ENCODE measurements at regions not wholly inside any gene's neighbourhood (a gene's known extent, or its start where the extent isn't known, plus 50 kb on each side); places are given as distances from the start of the nearest gene placed in this dataset.

GRCh38 chr1:13965770-13966398 lies 265.9 kb downstream of the PRDM2 start:
- no peak for DNase-seq (ENCODE audit: low read depth in 1 of 2, low spot score in 1 of 2)

DNA sequence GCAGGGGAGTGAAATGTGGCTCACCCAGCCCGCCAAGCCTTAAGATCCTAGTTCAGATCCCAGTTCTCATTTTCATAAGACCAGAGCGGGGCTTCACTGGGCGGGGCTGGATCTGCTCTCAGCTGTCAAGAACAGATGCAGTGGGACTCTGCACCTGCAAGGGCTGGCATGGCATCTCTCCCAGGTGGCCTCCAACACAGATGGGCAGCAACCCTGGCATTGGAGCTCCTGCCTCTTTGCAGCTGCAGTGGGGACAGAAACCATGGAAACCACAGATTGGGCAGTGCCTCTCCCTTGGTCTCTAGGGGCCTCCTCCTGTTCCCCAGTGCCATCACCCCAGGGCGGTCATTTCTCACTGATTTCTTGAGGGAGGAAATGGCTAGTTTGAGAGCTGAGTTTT lies 267.7 kb downstream of the PRDM2 start:
- DNase-seq (ENCODE audit: low read depth in 1 of 2, low spot score in 1 of 2): no peak

DNA sequence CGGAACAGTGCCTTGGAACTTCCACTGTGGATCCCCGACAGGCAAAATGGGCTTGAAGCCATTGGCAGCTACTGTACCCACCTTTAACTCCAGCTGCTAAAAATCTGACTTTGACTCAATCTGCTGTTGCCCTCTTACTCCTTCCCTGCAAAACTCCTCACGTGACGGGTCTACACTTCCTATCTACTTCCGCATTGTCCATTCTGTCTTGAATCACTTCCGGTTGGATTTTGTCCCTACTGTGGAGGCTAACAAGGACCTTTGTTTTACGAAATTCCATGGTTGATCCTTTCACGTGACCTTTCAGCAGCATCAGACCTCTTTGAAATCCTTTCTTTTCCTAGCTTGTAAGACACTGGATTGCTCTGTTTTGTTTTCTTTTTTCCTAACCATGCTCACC lies 268.4 kb downstream of the PRDM2 start:
- no peak for DNase-seq (ENCODE audit: low read depth in 1 of 2, low spot score in 1 of 2)

DNA sequence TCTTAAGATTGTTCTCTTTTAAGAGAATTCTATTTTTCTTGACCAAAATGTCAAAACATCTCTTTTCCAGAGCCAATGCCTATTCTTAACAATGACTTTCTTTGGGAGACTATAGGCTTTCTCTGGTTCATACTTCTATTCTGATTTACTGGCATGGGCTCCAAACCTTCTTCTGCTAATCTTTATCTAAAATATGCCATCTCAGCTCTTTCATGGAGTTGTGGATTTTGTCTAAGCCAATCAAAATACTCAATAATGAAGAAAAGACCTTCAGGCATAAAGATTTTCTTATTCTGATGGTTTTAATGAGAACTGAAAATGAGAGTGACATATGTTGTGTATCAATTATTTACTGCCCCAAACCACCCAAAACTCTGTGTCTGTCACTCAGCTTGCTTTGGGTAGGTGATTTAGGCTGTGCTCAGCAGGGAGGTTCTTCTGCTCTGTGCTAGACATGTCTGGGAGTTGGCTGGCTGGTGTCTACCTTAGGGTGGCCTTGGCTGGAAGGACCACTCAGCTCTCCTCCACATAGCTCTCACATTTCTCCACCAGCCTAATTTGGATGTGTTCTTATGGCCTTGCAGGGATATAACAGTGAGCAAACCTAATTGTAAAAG lies 270.8 kb downstream of the PRDM2 start:
- DNase-seq (ENCODE audit: low read depth in 1 of 2, low spot score in 1 of 2): no peak

DNA sequence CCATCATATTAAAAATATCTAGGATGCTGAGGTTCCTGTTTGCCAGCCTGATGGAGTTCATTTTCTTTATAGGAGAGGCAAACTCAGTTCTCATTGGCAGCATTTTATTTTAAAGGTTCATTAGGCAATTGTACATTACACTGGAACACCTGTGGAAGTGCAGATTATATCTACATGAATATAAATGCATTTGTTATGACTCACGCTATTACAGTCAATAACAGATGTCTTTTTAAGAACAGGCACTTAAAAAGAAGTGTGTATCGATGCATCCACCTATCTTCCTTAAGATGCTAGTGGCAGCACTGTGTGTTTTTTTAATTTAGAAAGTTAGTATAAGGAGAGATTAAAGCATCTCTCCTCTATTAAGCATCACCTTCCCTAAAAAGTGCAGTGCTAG lies 276.5 kb downstream of the PRDM2 start:
- DNase-seq (ENCODE audit: low read depth in 1 of 2, low spot score in 1 of 2): no peak

GRCh38 chr1:13981142-13981541 lies 281.2 kb downstream of the PRDM2 start:
- DNase-seq (ENCODE audit: low read depth in 1 of 2, low spot score in 1 of 2): no peak

DNA sequence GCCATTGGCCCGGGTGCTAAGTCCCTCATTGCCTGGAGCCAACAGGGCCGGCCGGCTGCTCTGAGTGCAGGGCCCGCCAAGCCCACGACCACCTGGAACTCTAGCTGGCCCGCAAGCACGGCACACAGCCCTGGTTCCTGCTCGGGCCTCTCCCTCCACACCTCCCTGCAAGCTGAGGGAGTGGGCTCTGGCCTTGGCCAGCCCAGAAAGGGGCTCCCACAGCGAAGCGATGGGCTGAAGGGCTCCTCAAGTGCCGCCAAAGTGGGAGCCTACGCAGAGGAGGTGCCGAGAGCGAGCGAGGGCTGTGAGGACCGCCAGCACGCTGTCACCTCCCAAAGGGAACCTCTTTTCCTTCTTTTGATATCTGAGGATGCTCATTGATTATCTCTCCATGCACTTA lies 283.4 kb downstream of the PRDM2 start:
- no peak for DNase-seq (ENCODE audit: low read depth in 1 of 2, low spot score in 1 of 2)

- DNase-seq (ENCODE audit: low read depth in 1 of 2, low spot score in 1 of 2): no peak
Measured at GRCh38 chr1:13990939-13991338, 291.0 kb downstream of the PRDM2 start.

- no peak for DNase-seq (ENCODE audit: low read depth in 1 of 2, low spot score in 1 of 2)
Measured at GRCh38 chr1:13992489-13993285, 292.7 kb downstream of the PRDM2 start.

GRCh38 chr1:13994386-13994785 lies 294.4 kb downstream of the PRDM2 start:
- no peak for DNase-seq (ENCODE audit: low read depth in 1 of 2, low spot score in 1 of 2)

GRCh38 chr1:13996334-13996733 lies 296.3 kb downstream of the PRDM2 start:
- no peak for DNase-seq (ENCODE audit: low read depth in 1 of 2, low spot score in 1 of 2)

- DNase-seq (ENCODE audit: low read depth in 1 of 2, low spot score in 1 of 2): no peak
Measured at GRCh38 chr1:14003552-14003951, 303.6 kb downstream of the PRDM2 start.

- no peak for DNase-seq (ENCODE audit: low read depth in 1 of 2, low spot score in 1 of 2)
Measured at GRCh38 chr1:14009582-14009981, 309.6 kb downstream of the PRDM2 start.

DNA sequence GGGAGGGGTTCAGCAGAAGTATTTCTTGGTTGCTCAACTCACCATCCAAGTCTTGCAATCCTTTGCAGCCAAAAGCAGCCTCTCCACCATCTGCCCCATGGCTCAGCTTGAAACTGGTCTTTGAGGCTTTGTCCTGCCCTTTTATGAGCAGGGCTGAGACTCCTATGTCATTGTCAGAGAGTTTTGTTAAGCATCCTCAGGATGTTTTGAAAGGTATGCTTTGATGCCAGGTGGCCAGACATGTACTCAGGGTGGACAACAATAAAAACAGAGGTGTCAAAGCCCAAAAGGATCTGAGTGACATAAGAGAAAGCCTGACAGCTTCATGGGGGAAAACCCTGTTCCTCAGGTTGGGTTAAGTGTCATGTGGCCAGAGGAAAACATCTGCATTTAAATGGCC lies 310.5 kb downstream of the PRDM2 start:
- no peak for DNase-seq (ENCODE audit: low read depth in 1 of 2, low spot score in 1 of 2)

DNA sequence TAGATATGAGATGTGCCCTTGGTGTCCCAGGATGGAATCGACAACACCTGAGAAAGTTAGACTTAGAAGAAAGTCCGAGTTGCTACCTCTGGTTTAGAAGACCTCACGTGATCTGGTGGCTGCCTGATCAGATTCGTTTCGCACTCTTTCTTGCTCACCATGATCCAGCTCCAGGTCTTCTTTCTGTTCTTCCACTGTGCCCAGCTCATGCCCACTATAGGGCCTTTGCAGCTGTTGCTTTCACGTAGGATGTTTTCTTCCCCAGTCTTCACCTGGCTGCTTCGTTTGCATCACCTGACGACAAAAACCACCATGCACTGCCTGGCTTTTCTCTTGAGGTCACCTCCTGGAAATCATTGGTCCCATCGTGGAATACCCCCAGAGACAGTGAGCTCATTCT lies 311.1 kb downstream of the PRDM2 start:
- DNase-seq (ENCODE audit: low read depth in 1 of 2, low spot score in 1 of 2): no peak

- no peak for DNase-seq (ENCODE audit: low read depth in 1 of 2, low spot score in 1 of 2)
Measured at GRCh38 chr1:14011888-14012287, 311.9 kb downstream of the PRDM2 start.

DNA sequence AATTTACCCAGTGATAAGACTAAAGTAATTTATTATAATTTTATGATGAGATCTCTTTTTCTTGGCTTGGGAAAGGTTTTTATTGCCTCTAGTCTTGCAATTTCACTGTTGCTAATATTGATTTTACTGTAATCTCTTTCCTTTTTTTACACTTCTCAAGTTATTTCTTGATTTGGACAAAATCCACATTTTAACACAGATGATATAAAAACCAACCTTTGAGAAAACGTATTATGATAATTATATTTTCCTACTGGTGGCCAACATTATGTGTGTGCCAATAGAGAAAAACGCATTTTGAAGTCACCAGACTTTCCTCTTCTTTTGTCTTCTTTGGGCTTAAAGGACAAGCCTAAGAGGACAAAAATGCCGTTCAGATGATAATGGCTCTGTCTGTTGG lies 314.9 kb downstream of the PRDM2 start:
- DNase-seq (ENCODE audit: low read depth in 1 of 2, low spot score in 1 of 2): no peak

- no peak for DNase-seq (ENCODE audit: low read depth in 1 of 2, low spot score in 1 of 2)
Measured at GRCh38 chr1:14015917-14016316, 315.9 kb downstream of the PRDM2 start.

- no peak for DNase-seq (ENCODE audit: low read depth in 1 of 2, low spot score in 1 of 2)
Measured at GRCh38 chr1:14017531-14017961, 317.6 kb downstream of the PRDM2 start.

- DNase-seq (ENCODE audit: low read depth in 1 of 2, low spot score in 1 of 2): no peak
Measured at GRCh38 chr1:14019461-14019860, 319.5 kb downstream of the PRDM2 start.

- no peak for DNase-seq (ENCODE audit: low read depth in 1 of 2, low spot score in 1 of 2)
Measured at GRCh38 chr1:14020006-14020405, 320.0 kb downstream of the PRDM2 start.

GRCh38 chr1:14027099-14027498 lies 327.1 kb downstream of the PRDM2 start:
- DNase-seq (ENCODE audit: low read depth in 1 of 2, low spot score in 1 of 2): no peak
